ENCODE measurements at regions not wholly inside any gene's neighbourhood (a gene's known extent, or its start where the extent isn't known, plus 50 kb on each side); places are given as distances from the start of the nearest gene placed in this dataset.

DNA sequence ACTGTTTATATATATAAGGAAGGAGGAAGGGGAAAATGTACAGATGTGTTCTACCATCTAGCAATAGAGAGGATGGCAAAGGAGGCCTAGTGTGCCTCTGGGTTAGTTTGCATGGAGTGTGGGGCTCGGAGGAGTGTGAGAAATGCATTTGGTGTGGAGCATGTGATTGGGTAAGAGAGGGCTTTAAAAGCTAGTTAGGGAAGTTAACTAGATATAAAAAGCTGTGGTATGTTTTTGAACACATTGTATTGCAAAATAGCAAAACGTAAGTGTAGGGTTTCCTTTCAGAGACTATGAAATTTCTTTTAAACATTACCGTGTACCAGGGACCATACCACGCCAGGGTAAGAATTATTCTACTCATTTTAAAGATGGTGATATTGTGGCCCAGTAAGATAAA lies 53.3 kb upstream of the STXBP6 start:
- TF ChIP-seq GATA2 (IDR thresholded peaks at IDR 0.05; ENCODE audit: low read depth, low read length) (no peak), GATA3 (IDR thresholded peaks at IDR 0.05; ENCODE audit: low read depth, low read length) (no peak)
